T-helper 1 cell treated with Interleukin-12 subunit alpha and Interleukin-12 subunit beta and Interleukin-4 antibody, amounts not matched to agents 30 ng/mL and 1 ng/mL, for 36 hours (primary cell): ENCODE measurements at regions not wholly inside any gene's neighbourhood (a gene's known extent, or its start where the extent isn't known, plus 50 kb on each side); places are given as distances from the start of the nearest gene placed in this dataset.
"Not testable (repeated sequence)": the region's sequence is repeated elsewhere in the genome, so short reads cannot be mapped to it uniquely, and the experiment has no call there.

Source experiments
- intact Hi-C: fragments of 100-400 bp; cut with micrococcal nuclease; formaldehyde crosslinking; loops from one replicate; pipeline ENCODE4 v1.15.1; 2024

GRCh38 chr1:245031041-245031440 lies 123.7 kb upstream of the KIF26B start:
- intact Hi-C loops: no loop called here

- intact Hi-C loops: no loop called here
Observed at GRCh38 chr1:245026247-245026646, 128.5 kb upstream of the KIF26B start.

GRCh38 chr1:245025525-245025924 lies 129.3 kb upstream of the KIF26B start:
- intact Hi-C loops: no loop called here

- intact Hi-C loops: no loop called here
Observed at GRCh38 chr1:245023222-245023621, 131.6 kb upstream of the KIF26B start.

GRCh38 chr1:245019910-245020486 lies 134.8 kb upstream of the KIF26B start:
- intact Hi-C loops: no loop called here

GRCh38 chr1:245016700-245017099 lies 138.1 kb upstream of the KIF26B start:
- intact Hi-C loops: no loop called here

GRCh38 chr1:245015031-245015430 lies 139.8 kb upstream of the KIF26B start:
- intact Hi-C loops: no loop called here

GRCh38 chr1:245014247-245015029 lies 140.3 kb upstream of the KIF26B start:
- intact Hi-C loops: no loop called here

GRCh38 chr1:245010018-245010614 lies 144.7 kb upstream of the KIF26B start:
- intact Hi-C loops: no loop called here

GRCh38 chr1:245008761-245009160 lies 144.4 kb upstream of the HNRNPU start:
- intact Hi-C loops: no loop called here

- intact Hi-C loops: no loop called here
Observed at GRCh38 chr1:245007852-245008251, 143.5 kb upstream of the HNRNPU start.

GRCh38 chr1:245003246-245003645 lies 138.9 kb upstream of the HNRNPU start:
- intact Hi-C loops: no loop called here

- intact Hi-C loops: no loop called here
Observed at GRCh38 chr1:245001252-245001651, 136.9 kb upstream of the HNRNPU start.

GRCh38 chr1:245000872-245001188 lies 136.5 kb upstream of the HNRNPU start:
- intact Hi-C loops: no loop called here

GRCh38 chr1:244999644-245000043 lies 135.3 kb upstream of the HNRNPU start:
- intact Hi-C loops: not testable (repeated sequence)

GRCh38 chr1:244998717-244999346 lies 134.5 kb upstream of the HNRNPU start:
- intact Hi-C loops: no loop called here

GRCh38 chr1:244995602-244996400 lies 131.5 kb upstream of the HNRNPU start:
- intact Hi-C loops: no loop called here

GRCh38 chr1:244992833-244993232 lies 128.5 kb upstream of the HNRNPU start:
- intact Hi-C loops: no loop called here

- intact Hi-C loops: no loop called here
Observed at GRCh38 chr1:244989813-244990212, 125.5 kb upstream of the HNRNPU start.

GRCh38 chr1:244988521-244988920 lies 124.2 kb upstream of the HNRNPU start:
- intact Hi-C loops: no loop called here

GRCh38 chr1:244980605-244981004 lies 116.3 kb upstream of the HNRNPU start:
- intact Hi-C loops: no loop called here
